ENCODE measurements at regions not wholly inside any gene's neighbourhood (a gene's known extent, or its start where the extent isn't known, plus 50 kb on each side); places are given as distances from the start of the nearest gene placed in this dataset.

- WGBS, 2 donors = 61 to 66% methylated on average over 2 of the region's 2 CpGs
- Histone ChIP-seq H3K27me3 (no peaks in the 10 kb centered on the region), H3K4me1 (no peaks in the 10 kb centered on the region), H3K27ac (no peak overlapping the region), H3K9me3 (no peaks in the 10 kb centered on the region), H3K4me3 (no peak overlapping the region), H3K36me3 (ENCODE audit: low read depth, missing control alignments) (no peaks in the 10 kb centered on the region)
- intact Hi-C loops (cut with DNase I; ENCODE audit: low total_unique reads) = no loop called here
- TF ChIP-seq POLR2A (IDR thresholded peaks at IDR 0.05) = no peak
- TF ChIP-seq, protein P1, sequence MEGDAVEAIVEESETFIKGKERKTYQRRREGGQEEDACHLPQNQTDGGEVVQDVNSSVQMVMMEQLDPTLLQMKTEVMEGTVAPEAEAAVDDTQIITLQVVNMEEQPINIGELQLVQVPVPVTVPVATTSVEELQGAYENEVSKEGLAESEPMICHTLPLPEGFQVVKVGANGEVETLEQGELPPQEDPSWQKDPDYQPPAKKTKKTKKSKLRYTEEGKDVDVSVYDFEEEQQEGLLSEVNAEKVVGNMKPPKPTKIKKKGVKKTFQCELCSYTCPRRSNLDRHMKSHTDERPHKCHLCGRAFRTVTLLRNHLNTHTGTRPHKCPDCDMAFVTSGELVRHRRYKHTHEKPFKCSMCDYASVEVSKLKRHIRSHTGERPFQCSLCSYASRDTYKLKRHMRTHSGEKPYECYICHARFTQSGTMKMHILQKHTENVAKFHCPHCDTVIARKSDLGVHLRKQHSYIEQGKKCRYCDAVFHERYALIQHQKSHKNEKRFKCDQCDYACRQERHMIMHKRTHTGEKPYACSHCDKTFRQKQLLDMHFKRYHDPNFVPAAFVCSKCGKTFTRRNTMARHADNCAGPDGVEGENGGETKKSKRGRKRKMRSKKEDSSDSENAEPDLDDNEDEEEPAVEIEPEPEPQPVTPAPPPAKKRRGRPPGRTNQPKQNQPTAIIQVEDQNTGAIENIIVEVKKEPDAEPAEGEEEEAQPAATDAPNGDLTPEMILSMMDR (IDR thresholded peaks at IDR 0.05) = no peak
- DNase-seq = no peak
Measured at GRCh38 chr3:182487611-182488010, 305.7 kb upstream of the ATP11B start.

DNA sequence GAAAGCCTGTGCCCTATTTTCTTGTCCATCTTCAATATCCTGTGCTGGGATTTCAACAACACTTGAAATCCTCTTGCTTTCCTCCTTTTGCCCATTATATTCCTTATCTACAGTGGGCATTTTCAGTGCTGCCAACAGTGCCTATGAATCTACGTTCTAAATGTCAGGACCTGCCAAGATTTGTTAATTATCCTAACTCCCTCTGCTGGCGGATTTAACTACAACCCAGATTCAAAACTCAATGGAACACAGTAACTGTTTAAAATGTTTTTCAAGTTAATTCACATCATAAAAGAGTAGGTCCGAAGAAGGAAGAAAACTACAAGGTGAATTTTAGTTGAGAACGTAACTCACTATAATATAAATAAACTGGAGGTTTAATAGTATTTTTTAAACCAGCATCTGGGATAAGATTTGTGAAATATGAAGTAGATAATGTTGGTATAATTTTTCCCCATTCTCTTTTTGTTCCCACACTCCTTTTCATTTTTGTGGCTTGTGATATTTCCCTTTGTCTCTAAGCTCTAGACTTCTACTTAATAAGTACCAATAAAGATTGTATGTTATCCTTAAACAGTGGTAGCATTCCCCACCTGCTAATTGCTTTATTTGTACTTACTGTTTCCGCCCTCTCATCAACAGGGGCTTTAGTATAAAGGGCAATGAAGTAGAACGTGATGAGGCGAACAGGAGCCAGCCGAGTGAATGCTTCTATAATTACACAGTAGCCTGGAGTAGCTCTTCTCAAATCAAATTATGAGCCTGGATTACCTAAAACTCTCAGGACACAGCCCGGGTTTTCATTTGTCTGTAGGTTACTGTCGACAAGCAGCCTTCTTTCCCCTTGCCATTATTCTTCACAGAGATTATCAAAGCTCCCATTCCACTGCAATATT is 302.5 kb upstream of the ATP11B start:
- Histone ChIP-seq H3K4me1 (no peaks in the 10 kb centered on the region), H3K27ac (no peak overlapping the region), H3K36me3 (ENCODE audit: low read depth, missing control alignments) (no peaks in the 10 kb centered on the region), H3K27me3 (no peaks in the 10 kb centered on the region), H3K9me3 (no peaks in the 10 kb centered on the region), H3K4me3 (no peak overlapping the region)
- TF ChIP-seq, protein P1 (IDR thresholded peaks at IDR 0.05) = peak in 1 of 3 experiments; percentile 31
- no peak for TF ChIP-seq POLR2A (IDR thresholded peaks at IDR 0.05)
- intact Hi-C loops (cut with DNase I; ENCODE audit: low total_unique reads) = no loop called here
- no peak for DNase-seq
- WGBS, 2 donors = 65 to 68% methylated on average over 10 of the region's 10 CpGs

DNA sequence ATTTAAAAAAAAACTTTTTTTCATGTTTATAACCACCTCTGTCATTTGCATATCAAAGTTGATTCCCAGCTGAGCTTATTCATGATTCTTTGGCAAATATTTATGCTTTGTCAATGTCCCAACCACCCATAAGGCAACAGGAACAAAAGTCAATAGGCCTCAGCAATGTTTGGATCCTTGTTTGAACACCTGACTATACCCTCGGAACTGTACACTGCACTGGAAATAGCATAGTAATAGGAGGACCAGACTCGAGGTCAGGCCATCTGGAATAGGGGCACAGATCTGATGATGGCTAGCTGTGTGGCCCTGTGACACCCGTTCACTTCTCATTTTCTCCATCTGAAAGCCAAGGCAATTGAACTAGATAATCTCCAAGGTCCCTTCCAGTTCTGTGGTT is 301.7 kb upstream of the ATP11B start:
- no peaks in the 10 kb centered on the region for H3K36me3 ChIP-seq (ENCODE audit: low read depth, missing control alignments)
- H3K4me3 ChIP-seq = no peak overlapping the region
- DNase-seq = no peak
- H3K4me1 ChIP-seq = no peaks in the 10 kb centered on the region
- TF ChIP-seq, protein P1 (IDR thresholded peaks at IDR 0.05) = no peak
- TF ChIP-seq POLR2A (IDR thresholded peaks at IDR 0.05) = no peak
- 69 to 73% methylated on average over 2 to 3 of the region's 3 CpGs for WGBS, 2 donors
- no peak overlapping the region for H3K27ac ChIP-seq
- intact Hi-C loops (cut with DNase I; ENCODE audit: low total_unique reads) = no loop called here
- no peaks in the 10 kb centered on the region for H3K27me3 ChIP-seq
- no peaks in the 10 kb centered on the region for H3K9me3 ChIP-seq

- no peak overlapping the region for H3K4me3 ChIP-seq
- H3K27me3 ChIP-seq = no peaks in the 10 kb centered on the region
- H3K9me3 ChIP-seq = no peaks in the 10 kb centered on the region
- no peak overlapping the region for H3K27ac ChIP-seq
- no peak for DNase-seq
- TF ChIP-seq POLR2A (IDR thresholded peaks at IDR 0.05) = no peak
- TF ChIP-seq, protein P1 (IDR thresholded peaks at IDR 0.05) = no peak
- no peaks in the 10 kb centered on the region for H3K4me1 ChIP-seq
- intact Hi-C loops (cut with DNase I; ENCODE audit: low total_unique reads) = no loop called here
- no peaks in the 10 kb centered on the region for H3K36me3 ChIP-seq (ENCODE audit: low read depth, missing control alignments)
- WGBS, 2 donors = 96 to 99% methylated on average over 3 of the region's 3 CpGs
Measured at GRCh38 chr3:182492536-182492935, 300.8 kb upstream of the ATP11B start.

DNA sequence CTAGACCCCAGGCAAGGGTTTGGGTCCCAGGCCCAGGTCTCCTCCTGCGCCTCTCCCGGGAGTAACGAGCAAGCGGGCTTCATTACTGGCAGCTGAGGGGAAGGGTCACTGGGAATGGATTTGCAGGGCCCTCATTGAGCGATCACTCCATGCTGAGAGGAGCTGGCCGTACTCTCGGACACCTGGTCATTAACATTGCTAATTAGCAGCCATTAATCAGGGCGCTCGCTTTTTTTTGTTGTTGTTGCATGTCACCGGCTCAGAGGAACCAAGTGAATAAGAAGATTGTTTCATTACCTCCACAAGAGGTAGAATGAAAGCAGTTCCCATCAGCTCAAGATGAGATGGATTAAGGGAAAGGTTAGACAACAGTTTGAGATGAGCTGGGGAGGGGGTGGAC is 293.0 kb upstream of the ATP11B start:
- no peaks in the 10 kb centered on the region for H3K27me3 ChIP-seq
- intact Hi-C loops (cut with DNase I; ENCODE audit: low total_unique reads) = no loop called here
- 41 to 46% methylated on average over 10 of the region's 10 CpGs for WGBS, 2 donors
- no peaks in the 10 kb centered on the region for H3K9me3 ChIP-seq
- TF ChIP-seq, protein P1 (IDR thresholded peaks at IDR 0.05) = no peak
- no peak for TF ChIP-seq POLR2A (IDR thresholded peaks at IDR 0.05)
- H3K27ac ChIP-seq = no peak overlapping the region
- no peak overlapping the region for H3K4me3 ChIP-seq
- H3K36me3 ChIP-seq (ENCODE audit: low read depth, missing control alignments) = no peaks in the 10 kb centered on the region
- no peak for DNase-seq
- H3K4me1 ChIP-seq = no peaks in the 10 kb centered on the region

Data from testis (tissue), 2 donors.